T-helper 2 cell treated with Interferon-gamma antibody and Interleukin-4, amounts not matched to agents 5 μg/mL and 100 μg/mL, for 36 hours (primary cell): ENCODE measurements at regions not wholly inside any gene's neighbourhood (a gene's known extent, or its start where the extent isn't known, plus 50 kb on each side); places are given as distances from the start of the nearest gene placed in this dataset.

Experiments used
- DNase-seq: peaks from one replicate; pipeline ENCODE4 v3.0.0; 2021; ENCODE audit warnings: low spot score
- H3K27ac Mint-ChIP-seq: one replicate; pipeline ENCODE4 v1.8.0; 2021; ENCODE audit warnings: mild to moderate bottlenecking, mixed read lengths
- H3K27me3 Mint-ChIP-seq: one replicate; pipeline ENCODE4 v1.8.0; 2021; ENCODE audit warnings: low read depth, mixed read lengths
- H3K36me3 Mint-ChIP-seq: one replicate; pipeline ENCODE4 v1.8.0; 2021; ENCODE audit warnings: low read depth, mixed read lengths
- H3K4me1 Mint-ChIP-seq: one replicate; pipeline ENCODE4 v1.8.0; 2021; ENCODE audit warnings: low read depth, mixed read lengths
- H3K4me3 Mint-ChIP-seq: one replicate; pipeline ENCODE4 v1.8.0; 2022; ENCODE audit warnings: mild to moderate bottlenecking, moderate library complexity, mixed read lengths
- H3K9me3 Mint-ChIP-seq: one replicate; pipeline ENCODE4 v1.8.0; 2021; ENCODE audit warnings: mixed read lengths

DNA sequence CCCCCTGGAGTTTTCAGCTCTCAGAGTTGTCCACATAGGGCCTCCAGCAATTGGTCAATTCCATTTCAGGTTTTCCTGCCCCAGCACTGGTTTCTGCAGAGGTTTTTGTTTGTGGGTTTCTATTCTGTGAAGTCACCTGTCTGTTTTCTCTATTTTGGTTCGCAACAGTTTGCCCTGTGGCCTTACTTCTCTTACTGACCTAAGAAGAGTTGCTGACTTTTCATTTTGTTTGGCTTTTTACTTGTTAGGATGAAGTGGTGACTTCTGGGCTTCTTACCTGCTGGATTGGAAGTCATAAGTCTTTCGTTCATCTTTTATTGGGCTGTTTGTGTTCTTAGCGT lies 196.4 kb upstream of the PARP11 start:
- H3K4me3 Mint-ChIP-seq = no peak overlapping the region
- H3K36me3 Mint-ChIP-seq = no peaks in the 10 kb centered on the region
- no peak overlapping the region for H3K27ac Mint-ChIP-seq
- peaks cover 3% of the 10 kb centered on the region for H3K27me3 Mint-ChIP-seq
- no peaks in the 10 kb centered on the region for H3K9me3 Mint-ChIP-seq
- peaks cover 5% of the 10 kb centered on the region for H3K4me1 Mint-ChIP-seq
- DNase-seq = no peak

DNA sequence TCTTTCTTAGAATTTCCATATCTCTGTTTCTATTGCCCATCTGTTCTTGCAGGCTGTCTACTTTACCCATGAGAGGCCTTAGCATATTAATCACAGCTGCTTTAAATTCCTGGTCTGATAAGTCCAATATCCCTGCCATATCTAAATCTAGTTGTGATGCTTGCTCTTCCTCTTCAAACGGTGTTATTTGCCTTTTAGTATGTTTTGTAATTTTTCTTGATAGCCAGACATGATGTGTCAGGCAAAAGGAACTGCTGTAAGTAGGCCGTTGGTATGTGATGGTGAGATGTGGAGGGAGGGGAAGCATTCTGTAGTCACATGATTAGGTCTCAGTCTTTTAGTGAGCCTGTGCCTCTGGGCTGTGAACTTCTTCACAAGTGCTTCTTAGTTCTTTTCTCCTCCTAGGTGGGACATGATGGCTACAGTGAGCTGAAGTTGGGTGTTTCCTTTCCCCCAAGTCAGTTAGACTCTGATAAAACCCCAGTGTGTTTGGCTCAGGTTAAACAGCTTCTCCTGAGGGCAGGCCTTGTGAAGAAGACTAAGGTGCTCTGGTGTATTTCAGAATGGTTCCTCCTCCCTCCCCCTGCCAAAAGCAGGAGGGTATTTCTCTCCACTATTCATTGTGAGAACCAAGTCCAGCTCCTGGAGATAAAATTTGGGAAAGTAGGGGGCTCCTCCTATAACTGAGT lies 195.9 kb upstream of the PARP11 start:
- DNase-seq = no peak
- H3K27me3 Mint-ChIP-seq = peaks cover 6% of the 10 kb centered on the region
- no peaks in the 10 kb centered on the region for H3K9me3 Mint-ChIP-seq
- H3K36me3 Mint-ChIP-seq = no peaks in the 10 kb centered on the region
- H3K4me3 Mint-ChIP-seq = no peak overlapping the region
- peaks cover 7% of the 10 kb centered on the region for H3K4me1 Mint-ChIP-seq
- H3K27ac Mint-ChIP-seq = no peak overlapping the region

DNA sequence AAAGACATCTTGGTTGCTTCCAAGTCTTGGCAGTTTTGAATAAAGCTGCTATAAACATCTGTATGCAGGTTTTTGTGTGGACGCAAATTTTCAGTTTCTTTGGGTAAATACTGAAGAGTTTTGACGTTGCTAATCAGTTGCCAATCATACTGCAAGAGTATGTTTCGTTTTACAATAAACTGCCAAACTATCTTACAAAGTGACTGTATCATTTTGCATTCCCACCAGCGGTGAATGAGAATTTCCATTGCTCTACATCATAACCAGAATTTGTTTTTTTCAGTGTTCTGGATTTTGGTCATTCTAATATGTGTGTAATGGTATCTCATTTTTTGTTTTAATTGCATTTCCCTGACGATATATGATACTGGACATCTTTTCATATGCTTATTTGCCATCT lies 190.8 kb upstream of the PARP11 start:
- no peak for DNase-seq
- Mint-ChIP-seq H3K36me3 (no peaks in the 10 kb centered on the region), H3K27me3 (peaks cover 6% of the 10 kb centered on the region), H3K27ac (no peak overlapping the region), H3K9me3 (no peaks in the 10 kb centered on the region), H3K4me1 (peaks cover 2% of the 10 kb centered on the region), H3K4me3 (no peak overlapping the region)

DNA sequence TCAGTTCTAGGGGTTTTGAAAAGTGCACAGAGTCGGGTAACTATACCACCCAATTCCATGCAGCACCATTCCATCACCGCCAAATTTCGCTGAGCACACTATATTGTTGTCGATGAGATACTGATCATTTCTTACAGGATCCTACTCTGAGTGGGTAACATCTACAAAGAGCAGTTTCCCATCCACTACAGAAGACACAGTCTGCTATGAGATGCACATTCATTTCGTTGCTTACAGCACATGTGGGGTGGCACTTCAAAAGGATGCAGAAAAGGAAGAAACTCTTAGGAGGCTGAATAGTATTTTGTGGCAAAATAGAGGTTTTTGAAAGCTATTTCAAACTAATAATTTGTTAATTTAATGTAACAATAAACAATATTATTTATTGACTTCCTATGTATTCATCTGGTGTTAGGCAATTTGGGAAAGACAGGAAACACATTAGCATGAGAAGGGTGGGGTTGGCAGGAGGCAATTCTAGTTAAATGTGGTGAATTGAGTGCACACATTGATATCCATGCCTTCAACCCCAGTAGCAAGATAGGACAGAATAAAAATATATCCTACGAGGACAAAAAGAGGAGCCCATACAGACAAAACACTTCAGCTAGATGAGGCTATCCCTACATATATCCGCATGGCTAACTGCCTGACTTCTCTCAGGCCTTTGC lies 186.8 kb upstream of the PARP11 start:
- H3K4me3 Mint-ChIP-seq = no peak overlapping the region
- H3K27ac Mint-ChIP-seq = no peak overlapping the region
- H3K27me3 Mint-ChIP-seq = peaks cover 4% of the 10 kb centered on the region
- DNase-seq = no peak
- peaks cover 12% of the 10 kb centered on the region for H3K4me1 Mint-ChIP-seq
- no peaks in the 10 kb centered on the region for H3K36me3 Mint-ChIP-seq
- no peaks in the 10 kb centered on the region for H3K9me3 Mint-ChIP-seq

DNA sequence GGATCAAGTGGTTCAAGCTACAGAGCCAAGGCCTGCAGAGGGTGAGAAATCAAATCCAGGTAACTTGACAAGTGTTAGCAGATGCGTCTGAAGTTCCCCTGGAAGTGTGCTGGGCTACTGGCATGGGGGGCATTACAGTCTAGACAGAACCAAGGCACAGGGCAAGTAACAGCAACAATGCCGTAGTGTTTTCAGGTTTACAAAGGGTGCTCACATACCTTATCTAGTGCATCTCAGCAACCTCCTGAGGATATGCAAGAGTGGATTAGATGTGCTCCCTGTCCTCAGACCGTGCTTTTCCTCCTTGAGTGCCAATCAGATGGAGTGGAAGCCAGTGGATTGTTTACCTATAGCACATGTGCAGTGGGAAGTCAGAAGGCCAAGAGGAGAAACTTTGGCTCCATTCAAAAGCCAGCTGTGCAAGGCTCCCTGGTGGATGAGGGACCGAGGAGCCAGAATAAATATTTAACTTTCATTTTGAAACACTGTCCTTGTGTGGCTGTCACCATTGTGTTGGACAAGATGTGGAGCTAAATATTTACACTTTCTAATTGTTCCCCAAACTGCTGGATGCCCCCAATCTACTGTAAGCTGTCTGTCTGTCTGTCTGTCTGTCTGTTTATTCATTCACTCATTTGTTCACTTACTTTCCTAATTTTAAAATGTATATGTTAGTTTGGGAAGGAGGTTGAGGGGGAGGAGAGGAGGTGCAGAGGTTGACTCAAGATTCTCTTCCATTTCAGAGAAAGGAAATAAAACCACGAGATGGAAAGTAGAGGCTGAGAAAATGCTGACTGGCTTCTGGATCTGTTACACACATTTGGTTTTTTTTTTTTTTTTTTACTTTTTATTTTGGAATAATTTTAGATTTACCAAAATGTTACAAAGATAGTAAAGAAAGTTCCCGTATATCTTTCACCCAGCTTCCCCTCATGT lies 184.0 kb upstream of the PARP11 start:
- H3K36me3 Mint-ChIP-seq = no peaks in the 10 kb centered on the region
- peaks cover 6% of the 10 kb centered on the region for H3K27me3 Mint-ChIP-seq
- peak overlapping the region; percentile 33 for H3K4me3 Mint-ChIP-seq
- H3K4me1 Mint-ChIP-seq = peaks cover 10% of the 10 kb centered on the region
- no peaks in the 10 kb centered on the region for H3K9me3 Mint-ChIP-seq
- H3K27ac Mint-ChIP-seq = peak overlapping the region; percentile 53
- DNase-seq = no peak

DNA sequence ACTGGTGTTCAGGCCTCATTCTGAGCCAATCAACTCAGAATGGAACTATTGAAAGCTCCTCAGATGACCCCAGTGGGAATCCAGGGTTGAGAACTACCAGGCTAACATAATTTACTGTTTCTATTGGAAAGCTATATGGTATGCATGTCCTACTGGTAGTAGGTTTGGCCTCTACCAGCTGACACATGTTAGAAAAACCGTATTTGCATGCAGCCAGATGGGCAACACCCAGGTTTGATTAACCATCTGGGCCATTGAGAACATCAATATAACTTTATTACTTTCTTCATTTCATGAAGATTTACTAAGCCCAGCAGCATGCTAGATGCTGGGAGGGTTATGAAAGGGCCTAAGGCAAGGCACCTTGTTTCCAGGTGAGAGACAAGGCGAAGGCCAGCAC lies 181.4 kb upstream of the PARP11 start:
- no peak for DNase-seq
- H3K27me3 Mint-ChIP-seq = peaks cover 6% of the 10 kb centered on the region

DNA sequence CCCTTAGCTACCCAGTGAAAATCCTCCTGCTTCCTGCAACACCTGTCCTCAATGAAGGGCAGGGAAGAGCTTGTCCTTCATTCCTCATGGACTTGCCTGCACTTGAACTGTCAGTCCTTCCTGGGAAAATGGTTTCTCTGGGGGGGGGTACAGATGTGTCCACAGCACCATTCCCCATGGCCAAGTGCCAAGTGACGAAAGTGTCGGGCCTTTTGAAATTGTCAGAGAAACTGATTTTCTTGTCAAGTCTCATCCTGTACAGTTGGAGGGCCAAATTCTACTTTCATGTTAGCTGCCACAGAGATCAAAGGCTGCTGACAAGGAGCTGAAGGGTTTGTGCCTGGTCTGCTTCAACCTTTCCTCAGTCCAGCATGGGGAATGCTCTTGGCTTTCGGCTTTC lies 179.5 kb upstream of the PARP11 start:
- Mint-ChIP-seq H3K9me3 (no peaks in the 10 kb centered on the region), H3K4me1 (peaks cover 9% of the 10 kb centered on the region), H3K27ac (no peak overlapping the region), H3K4me3 (no peak overlapping the region), H3K27me3 (peaks cover 6% of the 10 kb centered on the region), H3K36me3 (no peaks in the 10 kb centered on the region)
- DNase-seq = no peak

More for the DNA sequence above, 181.4 kb upstream of the PARP11 start:
- Mint-ChIP-seq H3K4me1 (peaks cover 12% of the 10 kb centered on the region), H3K4me3 (no peak overlapping the region), H3K9me3 (no peaks in the 10 kb centered on the region), H3K27ac (no peak overlapping the region), H3K36me3 (no peaks in the 10 kb centered on the region)

DNA sequence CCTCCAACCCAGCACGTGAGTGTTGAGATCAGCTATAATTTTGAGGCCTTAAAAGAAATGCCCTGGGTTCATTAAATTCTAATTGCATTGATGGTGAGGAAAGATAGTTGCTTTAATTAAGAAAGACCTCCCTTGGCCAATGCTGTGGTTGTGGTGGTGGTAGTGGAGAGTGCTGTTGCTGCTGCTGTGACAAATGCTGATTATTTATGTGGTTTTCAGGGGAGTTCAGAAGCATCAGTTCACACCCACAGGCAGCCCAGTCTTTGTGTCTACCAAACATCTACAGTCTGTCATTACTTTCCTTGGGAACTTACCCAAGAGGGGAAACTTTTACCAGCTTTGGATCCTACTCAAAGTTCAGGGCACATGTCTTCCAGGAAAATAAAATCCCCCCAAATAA lies 178.4 kb upstream of the PARP11 start:
- Mint-ChIP-seq H3K27me3 (peaks cover 14% of the 10 kb centered on the region), H3K36me3 (no peaks in the 10 kb centered on the region), H3K4me3 (no peak overlapping the region), H3K9me3 (no peaks in the 10 kb centered on the region), H3K4me1 (peaks cover 2% of the 10 kb centered on the region), H3K27ac (no peak overlapping the region)
- DNase-seq = peak; percentile 2

DNA sequence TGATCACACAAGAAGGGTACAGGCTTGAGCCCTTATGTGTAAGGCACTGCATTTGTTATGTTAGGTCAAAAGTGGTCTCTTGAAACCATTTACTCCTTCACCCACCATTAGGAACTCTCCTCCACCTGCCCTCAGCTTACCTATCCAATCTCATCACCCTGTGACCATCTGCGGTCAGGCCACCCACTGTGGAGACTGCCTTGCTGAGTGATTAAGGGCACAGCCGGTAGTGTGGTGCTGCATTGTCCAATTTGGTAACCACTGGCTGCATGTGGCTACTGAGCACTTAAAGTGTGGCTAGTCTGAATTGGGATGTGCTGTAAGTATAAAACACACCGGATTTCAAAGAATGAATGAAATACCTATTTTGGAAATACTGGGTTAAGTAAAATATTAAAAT lies 177.1 kb upstream of the PARP11 start:
- no peaks in the 10 kb centered on the region for H3K36me3 Mint-ChIP-seq
- peaks cover 24% of the 10 kb centered on the region for H3K27me3 Mint-ChIP-seq
- no peak for DNase-seq
- H3K4me3 Mint-ChIP-seq = no peak overlapping the region
- no peaks in the 10 kb centered on the region for H3K9me3 Mint-ChIP-seq
- H3K27ac Mint-ChIP-seq = no peak overlapping the region
- peaks cover 4% of the 10 kb centered on the region for H3K4me1 Mint-ChIP-seq

DNA sequence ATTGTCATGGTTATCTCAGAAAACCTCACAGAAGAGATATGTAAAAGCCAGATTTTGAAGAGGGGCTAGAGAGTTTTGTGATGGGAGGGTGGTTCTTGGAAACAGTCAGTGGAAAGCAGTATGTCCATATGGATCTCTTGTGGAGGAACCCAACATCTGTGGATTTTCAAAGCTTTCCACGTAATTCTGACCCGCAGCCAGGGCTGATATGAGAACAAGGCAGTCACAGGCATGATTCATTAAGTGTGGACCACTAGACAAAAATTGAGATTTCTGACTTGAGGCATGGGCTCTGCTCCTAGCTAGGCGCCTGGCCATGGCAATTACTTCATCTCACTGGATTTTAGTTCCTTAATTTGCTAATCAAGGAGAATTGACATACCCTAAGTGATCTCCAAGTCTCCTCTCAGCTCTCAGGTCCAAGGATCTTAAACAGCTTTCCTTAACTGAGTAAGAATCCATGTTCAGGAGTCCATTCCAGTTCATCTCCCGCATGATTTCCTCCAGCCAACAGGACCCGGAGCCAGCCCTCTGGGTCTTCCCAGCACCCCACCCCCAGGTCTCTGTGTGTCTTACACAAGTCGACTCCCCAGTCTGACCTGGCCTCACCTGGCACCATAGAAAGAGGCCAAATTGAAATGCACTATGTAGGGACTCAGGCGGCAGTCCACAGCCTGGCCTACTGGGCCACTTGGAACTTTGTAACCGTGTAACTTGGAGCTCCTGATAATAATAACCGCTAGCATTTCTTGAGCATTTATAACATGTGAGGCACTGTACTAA lies 176.3 kb upstream of the PARP11 start:
- DNase-seq = no peak
- H3K27me3 Mint-ChIP-seq = peaks cover 24% of the 10 kb centered on the region
- H3K4me1 Mint-ChIP-seq = peaks cover 4% of the 10 kb centered on the region
- no peak overlapping the region for H3K4me3 Mint-ChIP-seq
- H3K9me3 Mint-ChIP-seq = no peaks in the 10 kb centered on the region
- no peaks in the 10 kb centered on the region for H3K36me3 Mint-ChIP-seq
- no peak overlapping the region for H3K27ac Mint-ChIP-seq

DNA sequence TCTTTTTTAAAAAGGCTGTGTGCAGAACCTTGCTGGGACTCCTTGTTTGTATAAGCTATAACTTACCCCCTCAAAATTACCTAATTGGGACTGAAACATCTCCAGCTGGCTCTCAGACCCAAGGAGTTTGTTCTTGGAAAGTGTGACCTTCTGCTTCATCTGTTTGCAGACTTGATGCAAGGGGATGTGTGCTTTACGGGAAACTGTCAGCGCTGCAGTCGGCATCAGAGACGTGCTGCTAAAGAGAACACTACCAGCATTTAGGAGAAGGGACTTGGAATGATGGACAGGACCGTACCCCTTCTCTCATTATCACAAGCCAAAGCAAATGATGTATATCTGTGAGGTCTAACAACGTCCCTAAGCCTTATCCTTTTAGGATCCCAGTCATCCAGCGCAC lies 174.2 kb upstream of the PARP11 start:
- no peak for DNase-seq
- Mint-ChIP-seq H3K4me3 (no peak overlapping the region), H3K9me3 (no peaks in the 10 kb centered on the region), H3K27ac (no peak overlapping the region), H3K27me3 (peaks cover 18% of the 10 kb centered on the region), H3K4me1 (peaks cover 4% of the 10 kb centered on the region), H3K36me3 (no peaks in the 10 kb centered on the region)

DNA sequence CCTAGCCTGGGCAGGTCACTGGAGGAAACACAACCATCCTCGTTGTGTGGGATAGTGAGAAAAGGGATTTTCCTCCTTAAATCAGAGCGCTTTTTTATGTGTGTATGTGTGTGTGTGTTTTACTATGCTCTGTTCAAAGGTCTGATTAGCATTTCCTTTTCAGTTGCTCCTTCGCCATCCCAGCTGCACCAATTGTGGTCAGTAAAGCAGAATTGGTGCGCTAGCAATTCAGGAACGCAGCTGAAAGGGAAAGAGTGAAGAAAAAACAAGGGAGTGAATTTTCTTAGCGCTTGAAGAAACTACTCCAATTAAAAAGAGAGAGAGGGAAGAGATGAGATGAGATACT lies 173.3 kb upstream of the PARP11 start:
- no peak overlapping the region for H3K4me3 Mint-ChIP-seq
- no peaks in the 10 kb centered on the region for H3K9me3 Mint-ChIP-seq
- no peak for DNase-seq
- peaks cover 2% of the 10 kb centered on the region for H3K4me1 Mint-ChIP-seq
- no peaks in the 10 kb centered on the region for H3K36me3 Mint-ChIP-seq
- no peak overlapping the region for H3K27ac Mint-ChIP-seq
- H3K27me3 Mint-ChIP-seq = peaks cover 18% of the 10 kb centered on the region

DNA sequence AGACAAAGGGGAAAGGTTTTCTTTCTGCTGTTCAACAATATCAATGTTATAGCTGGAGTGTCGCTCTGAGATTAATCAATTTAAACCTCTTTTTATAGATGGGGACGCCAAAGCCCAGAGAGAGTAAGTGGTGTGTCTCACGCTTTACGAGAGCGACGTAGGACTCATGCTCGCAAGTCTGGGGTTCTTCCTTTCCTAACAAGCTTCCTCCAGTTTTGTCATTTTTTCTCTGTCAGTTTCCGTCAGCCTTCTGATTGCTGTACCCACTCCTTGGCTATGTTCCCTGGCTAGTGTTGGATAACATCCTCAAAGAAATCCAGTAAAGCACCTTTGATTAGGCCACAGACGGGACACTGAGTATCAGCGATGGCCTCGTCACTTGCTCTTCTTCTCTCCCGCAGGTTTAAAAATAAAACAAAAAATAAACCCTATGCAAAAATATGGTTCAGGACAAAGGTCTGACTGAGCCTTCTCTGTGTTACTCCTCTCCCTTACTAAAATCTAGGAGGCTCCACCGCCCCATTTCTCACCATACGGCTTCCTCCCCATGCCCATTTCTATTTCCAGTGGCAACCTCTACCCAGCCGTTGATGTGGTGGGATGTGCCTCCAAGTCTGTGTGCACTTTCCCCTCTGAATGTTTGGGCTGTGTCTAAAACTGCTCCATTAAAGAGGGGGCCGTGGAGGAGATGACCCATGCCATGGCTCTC lies 172.7 kb upstream of the PARP11 start:
- Mint-ChIP-seq H3K4me1 (peaks cover 2% of the 10 kb centered on the region), H3K27me3 (peaks cover 18% of the 10 kb centered on the region), H3K9me3 (no peaks in the 10 kb centered on the region), H3K4me3 (no peak overlapping the region), H3K27ac (no peak overlapping the region), H3K36me3 (no peaks in the 10 kb centered on the region)
- no peak for DNase-seq
